ENCODE measurements at regions not wholly inside any gene's neighbourhood (a gene's known extent, or its start where the extent isn't known, plus 50 kb on each side); places are given as distances from the start of the nearest gene placed in this dataset.

DNA sequence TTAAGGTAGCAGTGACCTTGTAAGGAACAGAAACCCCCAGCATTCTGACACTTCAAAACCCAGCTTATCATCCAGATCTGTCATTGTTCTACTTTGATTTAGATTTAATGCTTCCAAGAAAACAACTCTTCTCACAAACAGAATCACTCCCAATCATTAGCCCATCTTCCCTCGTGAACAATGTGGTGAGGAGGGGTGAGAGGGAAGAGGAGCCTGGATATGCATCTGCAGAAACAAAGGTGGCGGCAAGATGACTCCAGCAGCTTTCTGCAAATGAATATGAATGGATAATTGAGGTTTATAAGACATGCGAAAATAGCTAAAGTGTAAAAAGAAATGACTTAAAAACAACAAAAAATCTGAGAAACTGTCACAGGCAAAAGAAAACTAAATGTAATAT, 859.9 kb upstream of the SLC10A2 start:
- DNase-seq (no peak), ATAC-seq (no peak)
- H3K27ac ChIP-seq = no peak overlapping the region
- no peaks in the 10 kb centered on the region for H3K36me3 ChIP-seq
- no peaks in the 10 kb centered on the region for H3K27me3 ChIP-seq
- intact Hi-C loops (cut with DNase I) = no loop called here
- no peak overlapping the region for H3K4me3 ChIP-seq
- WGBS, 2 donors = 75 to 78% methylated on average over 3 of the region's 3 CpGs
- no peak for TF ChIP-seq CTCF (IDR thresholded peaks at IDR 0.05)
- H3K4me1 ChIP-seq = no peaks in the 10 kb centered on the region
- H3K9me3 ChIP-seq = no peaks in the 10 kb centered on the region

DNA sequence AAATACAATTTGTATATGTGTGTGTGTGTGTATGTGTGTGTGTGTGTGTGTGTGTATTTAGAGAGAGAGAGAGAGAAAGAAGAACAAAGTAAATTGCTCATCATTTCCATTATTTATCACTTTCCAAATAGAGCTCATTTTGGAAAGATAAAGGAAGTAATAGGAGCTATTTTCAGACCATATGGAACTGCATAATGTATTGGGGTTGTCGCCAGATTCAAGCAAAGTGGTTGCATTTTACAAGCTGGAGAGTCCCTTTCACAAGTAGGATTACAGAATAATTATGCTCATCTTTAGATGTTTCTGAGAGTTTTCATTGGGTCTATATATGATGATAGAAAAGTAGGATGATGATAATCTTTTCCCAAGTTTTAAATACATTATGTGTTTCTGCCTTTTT, 842.7 kb upstream of the SLC10A2 start:
- WGBS, 2 donors = 64 to 76% methylated on average over 1 of the region's 1 CpG
- Histone ChIP-seq H3K4me1 (no peaks in the 10 kb centered on the region), H3K4me3 (no peak overlapping the region), H3K36me3 (no peaks in the 10 kb centered on the region), H3K27ac (no peak overlapping the region), H3K27me3 (no peaks in the 10 kb centered on the region), H3K9me3 (no peaks in the 10 kb centered on the region)
- DNase-seq (no peak), ATAC-seq (no peak)
- TF ChIP-seq CTCF (IDR thresholded peaks at IDR 0.05) = no peak
- intact Hi-C loops (cut with DNase I) = no loop called here

DNA sequence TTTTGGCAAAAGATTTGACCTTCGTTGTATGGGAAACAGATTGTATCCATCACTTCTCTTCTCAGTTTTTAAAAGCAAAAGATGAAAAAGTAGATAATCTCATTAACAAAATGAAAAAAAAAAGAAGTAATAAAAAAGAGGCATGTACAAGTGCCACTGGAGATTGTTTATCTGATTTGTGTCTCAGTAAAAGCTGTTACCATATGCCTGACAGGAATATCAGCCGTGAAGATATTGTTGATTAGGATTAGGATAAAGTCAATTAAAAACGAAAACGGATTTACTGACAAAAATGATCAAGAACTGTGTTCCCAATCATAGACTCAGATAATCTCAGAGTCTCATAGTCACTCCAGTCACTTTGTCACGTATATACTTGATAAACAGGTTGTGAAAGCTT, 842.1 kb upstream of the SLC10A2 start:
- H3K27me3 ChIP-seq = no peaks in the 10 kb centered on the region
- no peak for TF ChIP-seq CTCF (IDR thresholded peaks at IDR 0.05)
- no peaks in the 10 kb centered on the region for H3K9me3 ChIP-seq
- WGBS, 2 donors = 68 to 77% methylated on average over 5 of the region's 5 CpGs
- intact Hi-C loops (cut with DNase I) = no loop called here
- H3K36me3 ChIP-seq = no peaks in the 10 kb centered on the region
- no peak overlapping the region for H3K27ac ChIP-seq
- H3K4me3 ChIP-seq = no peak overlapping the region
- ATAC-seq (no peak), DNase-seq (no peak)
- no peaks in the 10 kb centered on the region for H3K4me1 ChIP-seq

DNA sequence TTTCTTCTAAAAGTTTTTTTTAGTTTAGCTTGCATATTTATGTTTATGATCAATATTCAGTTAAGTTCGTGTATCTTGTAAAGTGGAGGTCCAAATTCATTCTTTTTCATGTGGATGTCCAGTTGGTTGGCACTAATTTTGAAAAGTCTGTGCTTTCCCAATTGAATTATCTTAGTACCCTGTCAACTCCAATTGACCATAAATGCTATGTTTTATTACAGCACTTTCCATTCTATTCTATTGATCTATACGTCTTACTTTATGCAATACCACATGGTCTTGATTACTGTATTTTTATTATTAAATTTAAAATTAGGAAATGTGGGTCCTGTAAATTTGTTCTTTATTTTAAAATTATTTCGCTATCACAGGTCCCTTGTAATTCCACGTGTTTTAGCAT, 837.6 kb upstream of the SLC10A2 start:
- no peak for TF ChIP-seq CTCF (IDR thresholded peaks at IDR 0.05)
- Histone ChIP-seq H3K9me3 (peaks cover 0 to 1% (median 0%) of the 10 kb centered on the region in 11 donors), H3K4me3 (no peak overlapping the region), H3K36me3 (no peaks in the 10 kb centered on the region), H3K27ac (no peak overlapping the region), H3K4me1 (no peaks in the 10 kb centered on the region), H3K27me3 (no peaks in the 10 kb centered on the region)
- intact Hi-C loops (cut with DNase I) = no loop called here
- ATAC-seq (no peak), DNase-seq (no peak)
- WGBS, 2 donors = 81 to 83% methylated on average over 4 of the region's 4 CpGs

DNA sequence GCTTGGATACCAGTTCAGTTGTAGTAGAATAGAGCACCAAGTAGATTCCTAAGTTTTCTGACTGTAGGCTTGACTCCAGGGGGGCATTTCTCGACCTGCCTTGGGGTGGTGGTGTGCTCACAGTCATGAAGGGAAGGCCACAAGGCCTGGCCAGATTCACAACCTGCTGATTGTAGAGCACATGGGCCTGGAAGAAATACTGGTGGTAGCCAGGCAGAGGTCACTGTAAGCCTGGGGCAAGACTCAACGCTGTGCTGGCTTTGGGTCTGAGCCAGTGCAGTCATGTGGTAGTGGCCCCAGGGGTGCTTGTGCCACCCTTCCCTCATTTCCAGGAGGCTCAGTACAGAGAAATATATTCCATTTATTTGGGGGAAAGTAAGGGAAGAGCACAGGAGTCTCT, 832.3 kb upstream of the SLC10A2 start:
- 85 to 89% methylated on average over 2 of the region's 2 CpGs for WGBS, 2 donors
- no peak for DNase-seq
- no peak for ATAC-seq

More for the DNA sequence above, 832.3 kb upstream of the SLC10A2 start:
- TF ChIP-seq CTCF (IDR thresholded peaks at IDR 0.05) = no peak
- Histone ChIP-seq H3K4me1 (no peaks in the 10 kb centered on the region), H3K4me3 (no peak overlapping the region), H3K27me3 (no peaks in the 10 kb centered on the region), H3K36me3 (no peaks in the 10 kb centered on the region), H3K9me3 (peaks cover 0 to 9% (median 0%) of the 10 kb centered on the region in 11 donors), H3K27ac (no peak overlapping the region)
- intact Hi-C loops (cut with DNase I) = no loop called here
